Epidermal melanocyte (primary cell): ENCODE measurements at regions not wholly inside any gene's neighbourhood (a gene's known extent, or its start where the extent isn't known, plus 50 kb on each side); places are given as distances from the start of the nearest gene placed in this dataset.
"Not testable (repeated sequence)": the region's sequence is repeated elsewhere in the genome, so short reads cannot be mapped to it uniquely, and the experiment has no call there.

Experiments used
- DNase-seq: peaks from one replicate; pipeline ENCODE4 v3.0.0; 2011; ENCODE audit warnings: low spot score; ENCODE audit not compliant: insufficient read length

DNA sequence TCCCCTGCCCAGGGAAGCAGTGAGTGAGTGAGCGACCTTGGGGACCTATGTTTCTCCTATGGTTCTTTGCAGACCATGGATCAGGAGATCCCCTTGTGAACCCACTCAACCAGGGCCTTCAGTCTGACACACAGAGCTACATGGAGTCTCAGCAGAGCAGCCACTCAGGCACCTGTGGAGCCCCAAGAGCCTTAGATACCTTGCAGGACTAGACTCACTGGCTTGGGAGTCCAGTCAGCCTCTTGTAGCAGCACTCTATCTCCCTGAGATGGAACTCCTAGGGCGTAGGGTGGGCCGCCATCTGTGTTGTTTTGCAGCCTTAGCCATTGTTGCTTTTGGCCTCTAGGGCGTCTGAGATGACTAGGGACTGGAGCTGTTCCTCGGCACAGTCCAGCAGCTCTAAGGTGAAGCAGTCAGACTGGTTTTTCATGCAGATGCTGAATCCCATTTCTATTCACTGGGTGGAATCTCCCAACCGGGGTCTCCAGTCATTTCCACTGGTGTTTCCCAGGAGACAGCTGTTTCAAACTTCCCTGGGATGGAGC lies 284.6 kb upstream of the RPS23 start:
- DNase-seq = no peak

DNA sequence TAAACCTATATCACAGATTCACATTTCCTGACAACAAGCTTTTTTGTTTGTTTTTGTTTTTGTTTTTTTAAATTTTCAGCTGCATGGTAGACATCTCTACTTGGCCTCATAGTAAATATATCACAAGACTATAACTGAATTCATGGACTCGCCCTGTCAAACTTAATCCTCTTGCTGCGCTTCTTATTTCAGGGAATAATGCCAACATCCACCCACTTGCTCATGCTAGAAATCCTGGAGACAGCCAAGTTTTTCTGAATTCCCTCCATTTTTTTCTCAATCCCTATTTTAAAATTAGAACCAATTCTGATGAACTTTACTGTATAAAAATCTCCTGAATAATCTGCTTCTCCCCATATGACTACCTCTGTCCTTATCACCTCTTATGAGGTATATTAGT lies 283.6 kb upstream of the RPS23 start:
- DNase-seq = no peak

DNA sequence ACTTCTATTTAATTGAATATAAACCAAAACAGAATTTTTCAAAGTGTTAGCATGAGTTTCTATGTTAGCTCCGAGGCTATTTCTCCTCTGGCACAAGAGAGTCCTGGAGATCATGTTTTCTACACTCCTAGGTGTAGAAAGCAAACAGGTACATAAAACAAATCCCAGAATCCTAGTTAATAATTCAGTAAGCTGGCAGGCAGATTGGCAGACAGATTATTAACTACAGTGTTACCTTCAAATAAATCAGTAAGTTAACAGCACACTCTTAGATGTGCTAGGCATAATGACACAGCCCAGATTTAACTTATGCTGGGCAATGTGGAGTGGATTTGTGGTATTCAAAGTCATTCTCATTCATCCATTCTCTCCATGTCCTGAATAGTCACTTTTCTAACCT lies 282.8 kb upstream of the RPS23 start:
- DNase-seq = no peak

DNA sequence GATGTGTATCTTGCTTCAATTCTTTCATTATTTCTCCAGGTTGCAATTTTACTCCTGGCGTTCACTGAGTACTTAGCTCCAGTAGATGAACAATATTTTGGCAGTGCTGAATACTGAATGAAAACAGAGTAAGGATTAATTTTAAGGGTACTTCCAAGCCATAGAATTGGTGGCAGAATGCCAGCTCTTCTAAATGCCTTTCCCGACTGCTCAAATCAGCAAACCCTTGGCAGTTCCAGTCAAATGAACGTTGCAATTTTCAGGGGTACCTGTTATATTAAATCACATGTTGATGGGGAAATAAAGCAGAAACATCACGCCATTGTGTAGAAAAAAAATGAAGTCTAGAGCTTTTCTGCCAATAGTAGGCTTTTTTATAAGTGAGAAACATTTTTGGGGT lies 282.4 kb upstream of the RPS23 start:
- no peak for DNase-seq

DNA sequence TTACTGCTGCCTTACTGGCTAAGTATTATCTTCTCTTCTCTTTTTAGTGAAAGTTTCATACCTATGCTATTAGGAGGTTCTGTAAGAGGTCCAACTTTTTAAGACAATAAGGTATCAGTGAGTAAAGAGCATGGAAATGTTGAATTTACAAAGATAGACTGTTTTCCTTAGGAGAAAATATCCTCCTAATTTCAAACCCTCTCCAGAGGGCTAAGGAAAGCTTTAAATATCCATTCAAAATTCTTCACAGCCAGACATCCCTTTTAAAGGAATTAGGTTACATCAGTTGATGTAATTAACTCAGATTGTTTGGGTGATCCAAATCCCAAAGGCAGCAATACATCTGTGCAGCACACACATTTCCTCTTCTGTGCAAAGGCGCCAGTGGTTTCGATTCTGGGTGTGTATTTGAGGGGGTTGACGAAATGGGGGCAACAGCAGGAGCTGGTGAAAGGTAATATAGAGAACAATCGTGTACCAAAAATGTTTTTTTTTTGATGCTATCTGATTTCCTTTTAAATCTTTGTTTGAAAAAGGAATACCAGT lies 273.8 kb upstream of the RPS23 start:
- DNase-seq = no peak

DNA sequence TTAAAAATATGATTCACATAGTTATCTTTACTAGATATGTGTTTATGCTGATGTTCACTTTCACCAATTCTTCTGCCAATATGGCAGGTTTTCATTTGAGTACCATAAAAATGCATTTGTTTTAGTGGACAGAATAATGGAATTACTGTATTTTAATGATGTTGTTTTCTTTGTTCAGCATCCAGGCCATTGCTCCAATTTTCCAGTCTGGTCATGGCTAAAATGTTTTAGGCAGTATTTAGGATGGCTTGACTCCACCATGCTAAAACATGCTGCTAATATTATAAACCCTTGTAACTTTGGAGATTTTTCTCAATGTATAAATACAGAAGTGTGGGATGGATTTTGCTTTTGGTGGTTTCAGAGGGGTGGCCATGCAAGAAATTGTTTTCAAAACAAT lies 273.0 kb upstream of the RPS23 start:
- no peak for DNase-seq

DNA sequence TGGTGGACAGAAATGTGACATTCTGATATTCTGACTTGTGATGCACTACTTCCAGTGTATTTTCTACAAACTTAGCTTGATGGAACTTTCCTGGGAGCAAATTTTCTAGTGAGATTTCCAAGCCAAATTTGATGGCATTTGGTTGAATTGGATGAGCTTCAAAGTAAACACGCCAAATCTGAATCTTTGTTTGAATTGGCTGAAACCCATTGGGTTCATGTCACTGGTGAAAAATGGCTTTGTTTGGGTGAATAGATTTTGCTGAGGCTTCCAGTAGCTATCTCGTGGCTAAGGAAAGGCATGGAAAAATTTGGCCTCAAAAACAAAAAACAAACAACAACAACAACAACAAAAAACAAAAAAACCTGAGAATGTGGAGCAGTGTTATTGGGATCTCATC lies 271.1 kb upstream of the RPS23 start:
- DNase-seq = no peak

DNA sequence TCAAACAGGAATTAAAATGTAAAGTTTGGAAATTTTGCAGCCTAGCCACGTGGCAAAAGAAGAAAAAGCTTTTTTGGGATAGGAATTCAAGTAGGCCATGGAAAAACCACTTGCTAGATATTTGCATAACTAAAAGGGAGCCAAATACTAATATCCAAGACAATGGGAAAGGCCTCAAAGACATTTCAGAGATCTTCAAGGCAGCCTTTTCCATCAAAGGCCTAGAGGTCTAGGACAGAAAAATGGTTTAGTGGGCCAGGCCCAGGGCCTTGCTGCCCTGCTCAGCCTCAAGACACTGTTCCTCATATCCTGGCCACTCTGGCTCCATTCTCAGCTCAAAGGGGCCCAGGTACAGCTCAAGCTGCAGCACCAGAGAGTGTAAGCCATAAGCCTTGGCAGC lies 265.9 kb upstream of the RPS23 start:
- no peak for DNase-seq

DNA sequence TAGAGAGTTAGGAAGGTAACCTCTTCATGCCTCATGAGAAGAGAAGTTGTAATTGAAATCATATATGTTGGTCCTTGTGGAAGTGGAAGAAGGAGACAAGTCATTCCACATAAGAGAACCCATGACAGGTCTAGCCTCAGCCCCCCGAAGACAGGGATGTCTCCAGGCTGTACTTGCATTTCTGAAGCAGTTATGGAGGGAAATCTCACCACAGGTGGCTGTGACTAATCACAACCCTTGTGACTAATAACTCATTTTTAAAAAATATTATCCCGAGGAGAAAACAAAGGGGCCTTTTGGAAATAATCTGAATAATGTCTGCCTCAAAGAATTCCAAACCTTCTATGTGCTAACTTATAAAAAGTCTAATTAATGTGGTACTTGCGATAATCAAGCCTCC lies 262.1 kb upstream of the RPS23 start:
- DNase-seq = no peak

DNA sequence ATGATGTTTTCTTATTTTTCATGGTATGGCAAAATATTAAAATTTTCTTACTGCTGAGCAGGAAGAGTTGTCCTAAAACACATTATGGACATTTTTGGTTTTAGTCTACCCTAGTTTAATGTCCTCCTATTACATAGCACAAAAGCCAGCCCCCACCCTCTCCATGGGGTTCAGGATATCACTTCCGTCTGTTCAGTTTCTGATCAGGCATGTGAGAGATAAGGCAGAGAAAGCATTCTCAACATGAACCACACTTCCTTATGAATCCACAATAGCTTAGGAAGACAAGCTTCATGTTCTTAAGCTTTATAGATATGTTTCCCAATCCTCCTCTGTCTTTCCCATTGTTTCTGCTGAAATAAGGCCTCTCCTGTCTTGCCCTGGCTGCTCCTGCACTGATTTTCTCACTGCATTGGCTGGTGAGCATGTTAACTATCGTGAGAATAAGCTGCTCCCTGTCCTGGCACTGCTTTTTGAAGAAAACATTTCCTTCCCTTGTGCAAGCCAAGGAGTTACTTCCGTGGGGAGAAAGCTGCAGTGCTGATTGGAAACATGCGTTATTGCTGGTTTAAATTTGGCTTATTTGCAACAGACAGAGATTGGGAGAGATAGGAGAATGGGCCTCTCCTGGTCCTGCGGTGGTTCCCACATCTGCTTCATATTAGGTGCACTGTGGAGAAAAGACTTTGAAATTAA lies 260.3 kb upstream of the RPS23 start:
- no peak for DNase-seq

DNA sequence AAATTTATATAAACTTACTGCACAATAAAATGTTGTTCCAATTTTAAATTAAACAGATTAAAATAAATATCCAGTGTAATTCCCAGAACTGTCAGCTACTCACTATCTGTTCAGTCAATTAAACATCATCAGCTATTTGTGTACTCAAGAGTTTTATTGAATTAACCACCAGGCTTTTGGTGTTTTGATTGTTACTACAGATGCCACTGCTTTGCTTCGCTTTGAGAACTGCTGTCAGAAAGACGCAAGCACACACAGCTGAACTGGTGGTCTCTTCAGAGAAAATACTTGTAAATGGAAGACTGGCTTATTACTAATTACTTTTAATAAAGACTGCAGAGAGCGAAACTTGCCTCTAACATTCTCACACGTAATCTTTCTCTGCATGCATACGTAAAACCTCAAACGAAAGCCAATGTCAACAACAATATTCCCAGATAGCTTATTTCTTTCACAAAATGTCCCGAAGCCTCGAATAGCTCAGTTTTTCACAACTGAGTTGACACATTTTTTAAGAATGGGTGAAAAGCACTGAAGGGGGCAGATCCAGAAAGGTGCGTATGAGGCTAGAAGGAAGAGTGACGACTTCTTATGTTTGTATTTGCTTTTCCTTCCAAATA lies 259.6 kb upstream of the RPS23 start:
- DNase-seq = no peak

DNA sequence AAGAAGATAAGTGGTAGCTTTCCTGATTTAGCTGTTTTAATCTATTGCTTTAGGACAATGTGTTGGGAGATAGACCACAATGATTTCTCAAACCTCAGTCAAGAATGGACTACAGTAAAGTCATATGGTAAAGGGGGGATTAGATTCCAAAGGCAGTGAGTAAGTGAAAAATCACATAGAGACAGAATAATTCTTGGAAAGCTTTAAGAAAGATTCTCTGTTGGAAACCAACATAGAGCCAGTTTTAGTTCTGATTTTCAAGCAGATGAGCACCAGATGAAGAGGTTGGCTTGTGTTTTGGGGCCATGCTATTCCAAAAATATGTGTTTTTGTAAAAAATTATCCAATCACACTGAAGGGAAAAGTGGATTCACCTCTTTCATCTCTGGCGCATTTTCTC lies 256.8 kb upstream of the RPS23 start:
- DNase-seq = no peak

DNA sequence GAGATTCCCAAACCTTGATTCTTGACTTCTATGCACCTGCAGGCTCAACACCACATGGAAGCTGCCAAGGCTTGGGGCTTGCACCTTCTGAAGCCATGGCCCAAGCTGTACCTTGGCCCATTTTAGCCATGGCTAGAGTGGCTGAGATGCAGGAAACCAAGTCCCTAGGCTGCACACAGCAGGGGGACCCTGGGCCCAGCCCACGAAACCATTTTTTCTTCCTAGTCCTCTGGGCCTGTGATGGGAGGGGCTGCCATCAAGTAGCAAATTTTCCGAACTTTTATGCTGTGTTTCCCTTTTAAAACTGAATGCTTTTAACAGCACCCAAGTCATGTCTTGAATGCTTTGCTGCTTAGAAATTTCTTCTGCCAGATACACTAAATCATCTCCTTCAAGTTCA lies 253.9 kb upstream of the RPS23 start:
- DNase-seq = not testable (repeated sequence)

DNA sequence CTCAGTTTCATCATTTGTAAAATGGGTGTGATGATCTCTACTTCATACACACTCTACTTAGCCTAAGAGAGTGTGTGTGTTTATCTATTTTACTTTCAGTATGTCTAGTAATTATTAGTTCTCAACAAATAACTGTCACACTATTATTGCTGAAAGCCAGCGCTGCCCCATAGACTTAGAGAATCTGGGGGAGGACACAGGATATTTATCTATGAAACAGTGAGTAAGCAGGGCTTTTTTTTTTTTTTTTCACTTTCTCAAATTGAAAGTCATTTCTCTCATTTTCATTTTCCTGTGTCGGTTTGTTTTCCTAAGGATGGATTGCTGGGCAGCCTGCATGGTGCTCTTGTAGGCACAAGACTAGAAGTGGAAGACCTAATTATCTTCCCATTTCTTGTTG lies 248.4 kb upstream of the RPS23 start:
- DNase-seq = no peak

DNA sequence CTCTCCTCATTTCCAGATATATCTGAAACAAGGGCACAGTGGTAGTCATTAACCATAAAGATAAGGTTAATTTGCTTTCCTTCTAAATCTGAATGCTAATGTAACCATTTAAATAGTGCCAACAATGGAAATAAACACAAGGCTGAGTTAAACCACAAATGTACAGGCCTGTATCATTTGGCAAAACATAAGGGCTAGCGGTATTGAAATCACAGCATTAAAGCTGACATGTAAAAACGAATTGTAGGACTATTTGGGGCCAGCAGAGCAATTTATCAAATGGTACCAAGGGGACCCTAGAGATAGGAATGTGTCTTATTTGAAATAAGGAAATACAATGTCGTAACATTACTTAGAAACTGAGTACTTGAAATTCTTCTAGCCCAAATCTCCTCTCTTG lies 247.5 kb upstream of the RPS23 start:
- no peak for DNase-seq

DNA sequence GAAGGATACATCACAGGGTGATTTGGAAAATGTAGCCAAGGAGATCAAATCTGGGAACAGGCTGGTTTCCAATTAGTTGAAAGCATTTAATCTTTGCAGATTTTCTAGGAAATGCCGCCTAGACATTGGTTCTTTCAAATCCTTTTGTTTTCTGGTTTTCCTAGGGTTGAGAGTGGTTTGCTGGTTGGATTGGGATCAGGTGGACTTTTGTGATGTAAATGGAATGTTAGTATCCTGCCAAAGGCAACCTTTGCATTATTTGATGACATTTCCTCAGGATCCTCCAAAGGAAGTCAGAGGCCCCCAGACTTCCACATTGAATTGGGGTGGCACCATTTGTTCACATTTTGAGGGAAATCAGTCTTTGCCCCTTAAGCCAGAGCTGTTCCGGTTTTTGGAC lies 245.5 kb upstream of the RPS23 start:
- DNase-seq = no peak

DNA sequence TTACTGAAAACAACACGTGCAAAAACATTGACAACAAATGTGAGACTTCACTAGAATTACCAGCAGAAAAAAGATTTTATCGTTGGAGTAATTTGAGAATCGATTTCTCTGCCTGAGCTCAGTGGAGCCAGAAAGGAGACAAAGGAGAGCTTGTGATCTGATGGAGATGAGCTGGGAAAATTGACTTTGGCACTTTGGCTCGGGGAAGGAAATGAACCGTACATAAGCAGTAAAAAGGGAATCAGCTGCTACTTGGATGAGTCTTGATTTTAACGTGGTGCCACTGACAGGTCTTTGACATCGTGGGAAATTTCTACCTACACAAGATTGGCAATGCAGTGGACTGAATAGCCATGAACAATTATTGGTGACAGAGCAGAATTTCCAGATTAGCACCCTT lies 244.7 kb upstream of the RPS23 start:
- no peak for DNase-seq

DNA sequence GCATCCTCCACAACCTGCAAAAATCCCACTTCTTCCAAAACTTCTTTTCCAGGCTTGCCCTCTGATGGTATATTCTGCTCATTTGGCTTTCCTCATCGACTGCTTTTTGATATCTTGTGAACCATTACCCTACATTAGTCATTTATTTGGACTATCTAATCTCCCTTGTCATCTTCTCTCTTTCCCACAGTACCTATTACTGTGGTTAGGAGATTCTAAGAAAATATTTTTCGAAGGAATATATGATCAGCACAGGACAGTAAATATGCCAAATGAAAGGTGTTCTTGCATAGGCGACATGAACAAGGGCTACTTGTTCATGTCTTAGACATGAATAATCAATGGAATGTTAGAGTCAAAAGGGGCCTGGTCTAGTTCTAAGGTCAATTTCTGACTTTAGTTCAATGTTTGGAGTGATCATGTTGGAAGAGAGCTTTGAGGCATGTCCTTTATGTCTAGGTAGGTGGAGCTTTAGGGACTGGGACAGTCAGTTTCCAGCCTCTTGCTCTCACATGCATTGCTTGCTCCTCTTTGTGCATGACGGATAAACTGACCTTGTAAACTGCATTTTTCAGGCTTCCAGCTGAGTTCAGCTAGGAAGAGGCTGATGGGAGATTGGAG lies 243.4 kb upstream of the RPS23 start:
- DNase-seq = no peak

DNA sequence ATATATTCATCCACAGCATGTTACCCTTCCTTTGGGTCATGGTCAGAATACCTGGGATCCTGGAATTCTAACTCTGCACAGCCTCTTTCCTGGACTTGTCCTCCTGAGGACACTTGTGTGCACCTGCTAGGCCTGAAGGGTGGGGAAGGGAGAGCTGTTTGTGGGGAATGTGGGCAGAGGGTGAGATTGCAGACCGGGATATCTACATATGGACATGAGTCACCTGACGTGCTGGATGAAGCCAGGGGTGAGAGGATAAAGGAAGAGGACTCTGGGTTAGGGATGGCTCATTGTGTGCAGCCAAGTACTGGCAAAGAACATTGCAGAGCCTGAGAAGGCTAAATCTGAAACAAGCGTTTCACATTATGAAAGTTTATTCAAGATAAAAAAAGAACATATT lies 241.4 kb upstream of the RPS23 start:
- no peak for DNase-seq

DNA sequence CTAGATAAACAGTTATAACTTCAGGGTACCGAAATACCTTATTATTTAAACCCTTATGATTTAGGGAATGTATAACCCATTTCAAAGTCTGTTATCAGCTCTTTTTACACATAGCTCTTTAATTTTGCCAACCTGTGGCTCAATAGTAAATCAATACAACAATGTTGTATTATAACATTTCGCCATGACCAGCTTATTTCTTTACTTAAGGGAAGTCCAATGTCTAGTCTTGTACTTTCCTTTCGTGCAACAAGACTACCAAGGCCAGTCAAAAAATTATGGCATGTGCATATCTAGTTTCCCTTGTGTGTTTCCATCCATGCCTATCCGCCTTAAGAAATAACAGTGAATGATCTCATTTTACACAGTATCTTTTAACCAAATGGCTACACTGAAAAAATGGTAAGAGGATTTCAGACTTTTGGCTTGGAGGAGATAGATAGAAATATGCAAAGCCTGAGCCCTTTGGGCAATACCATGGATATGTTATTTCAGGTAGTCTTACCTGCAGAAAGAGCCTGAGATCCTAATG lies 239.5 kb upstream of the RPS23 start:
- no peak for DNase-seq

DNA sequence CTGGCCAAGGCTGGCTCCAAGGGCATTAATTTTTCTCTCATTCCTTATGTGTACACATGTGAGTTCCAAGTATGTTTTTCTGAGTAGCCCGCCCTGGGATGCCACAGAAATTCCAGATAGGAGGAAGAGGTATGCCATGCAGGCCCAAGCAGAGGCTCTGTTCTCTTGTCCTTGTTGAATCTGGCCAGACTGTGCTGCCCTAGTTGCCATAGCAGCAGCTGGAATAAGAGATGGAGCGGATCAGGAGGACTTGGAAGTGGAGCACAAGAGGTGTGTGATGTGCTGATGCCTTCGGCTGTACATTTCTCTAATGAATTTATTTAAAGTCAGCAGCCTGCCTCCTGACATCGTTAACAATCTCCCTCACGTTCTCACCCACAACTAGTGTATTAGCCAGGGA lies 235.6 kb upstream of the RPS23 start:
- DNase-seq = no peak

DNA sequence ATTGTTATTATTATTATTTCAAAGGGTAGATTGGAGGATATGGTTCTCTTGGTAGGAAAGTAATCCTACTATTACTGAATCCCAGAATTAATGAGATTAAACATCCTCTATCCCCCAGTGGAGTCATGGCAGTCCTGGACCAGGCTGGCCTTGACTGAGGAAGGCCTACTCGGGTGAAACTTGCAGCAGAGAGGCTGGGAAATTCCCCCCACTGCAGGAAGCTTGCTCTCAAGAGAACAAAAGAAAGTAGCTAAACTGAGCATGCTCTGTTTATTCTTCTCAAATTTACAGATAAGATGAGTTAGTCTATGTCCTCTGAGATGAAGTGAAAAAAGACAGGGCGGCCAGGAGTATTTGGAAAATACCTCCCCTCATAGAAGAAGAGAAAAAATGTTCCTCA lies 233.9 kb upstream of the RPS23 start:
- DNase-seq = no peak
